Natural killer cell (primary cell): ENCODE measurements at regions not wholly inside any gene's neighbourhood (a gene's known extent, or its start where the extent isn't known, plus 50 kb on each side); places are given as distances from the start of the nearest gene placed in this dataset.

Experiments
- ATAC-seq, 3 donors: fragments of 150-1000 bp in 2 of 3; fragments of 200-7000 bp in 1 of 3; cut with Tn5 transposase; 1 replicate in 1 of 3; 2 replicates in 2 of 3; pipeline ENCODE4 v1.10.0; 2021; ENCODE audit warnings: mild to moderate bottlenecking in 2 of 3, moderate library complexity in 2 of 3
- DNase-seq, 2 donors: peaks; one replicate each; pipeline versions ENCODE4 v3.0.0 to v3.0.0-alpha.2; 2013 to 2021; ENCODE audit warnings: mixed read lengths in 1 of 2
- H3K27ac ChIP-seq: one replicate; pipeline ENCODE4 v1.5.1; 2013; ENCODE audit warnings: mild to moderate bottlenecking, low read length
- H3K27me3 ChIP-seq: one replicate; pipeline ENCODE4 v1.6.1; 2013; ENCODE audit warnings: low read length; ENCODE audit not compliant: control insufficient read depth, insufficient read depth
- H3K36me3 ChIP-seq: one replicate; pipeline ENCODE4 v1.6.1; 2013; ENCODE audit warnings: low read length; ENCODE audit not compliant: control insufficient read depth, insufficient read depth
- H3K4me1 ChIP-seq: one replicate; pipeline ENCODE4 v1.6.1; 2013; ENCODE audit warnings: low read length; ENCODE audit not compliant: control insufficient read depth, insufficient read depth
- H3K4me3 ChIP-seq: one replicate; pipeline ENCODE4 v1.5.1; 2013; ENCODE audit warnings: low read length
- H3K9me3 ChIP-seq: one replicate; pipeline ENCODE4 v1.6.1; 2013; ENCODE audit warnings: low read length; ENCODE audit not compliant: control insufficient read depth, insufficient read depth
- H3K27ac Mint-ChIP-seq, 2 donors: one replicate each; pipeline ENCODE4 v1.8.0; 2022; ENCODE audit warnings: mild to moderate bottlenecking in 2 of 2, mixed read lengths in 2 of 2, moderate library complexity in 1 of 2
- H3K27me3 Mint-ChIP-seq, 2 donors: one replicate each; pipeline ENCODE4 v1.8.0; 2022; ENCODE audit warnings: low read depth in 2 of 2, mixed read lengths in 2 of 2
- H3K36me3 Mint-ChIP-seq: one replicate; pipeline ENCODE4 v1.8.0; 2022; ENCODE audit warnings: mixed read lengths
- H3K4me1 Mint-ChIP-seq, 2 donors: one replicate each; pipeline ENCODE4 v1.8.0; 2022; ENCODE audit warnings: mixed read lengths in 2 of 2
- H3K4me3 Mint-ChIP-seq: one replicate; pipeline ENCODE4 v1.8.0; 2022; ENCODE audit warnings: mild to moderate bottlenecking, moderate library complexity, mixed read lengths
- H3K9me3 Mint-ChIP-seq, 2 donors: one replicate each; pipeline ENCODE4 v1.8.0; 2022; ENCODE audit warnings: mixed read lengths in 2 of 2
- WGBS: methylation state at CpG from one replicate; pipeline ENCODE4 v1.1.7; 2013; ENCODE audit warnings: missing lambda C conversion rate; ENCODE audit not compliant: insufficient coverage; 5-methylcytosine and 5-hydroxymethylcytosine counted together
- intact Hi-C: fragments of 100-400 bp; cut with micrococcal nuclease; formaldehyde crosslinking; loops from one replicate; pipeline ENCODE4 v1.14.2; 2022
- TF ChIP-seq, protein P1 (sequence below): fragments of 200-600 bp; IDR thresholded peaks from one replicate; pipeline ENCODE4 v1.8.0; 2022; ENCODE audit warnings: antibody characterized with exemption

DNA sequence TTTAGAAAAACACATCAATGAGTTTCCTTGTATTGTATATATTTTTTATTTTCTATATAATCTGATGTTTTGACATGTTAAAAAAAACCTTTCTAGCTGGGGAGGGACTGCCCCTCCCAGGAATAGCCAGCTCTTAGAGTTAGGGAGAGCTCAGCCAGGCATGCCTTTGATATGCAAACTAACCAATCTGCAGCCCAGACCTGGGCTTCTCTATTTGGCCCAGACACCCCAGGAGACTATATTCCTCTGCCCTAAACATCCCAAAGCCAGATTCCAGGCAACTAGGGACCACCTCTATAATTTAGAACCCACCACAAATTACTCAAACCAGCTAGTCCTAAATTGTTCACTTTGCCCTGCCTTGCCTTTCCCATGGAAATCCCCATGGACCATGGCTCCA, 390.9 kb upstream of the ADAMTS9 start:
- no peak overlapping the region for H3K27ac Mint-ChIP-seq
- no peaks in the 10 kb centered on the region for H3K27me3 Mint-ChIP-seq
- H3K4me3 ChIP-seq, result no peak overlapping the region
- H3K9me3 ChIP-seq, result peaks cover 3% of the 10 kb centered on the region
- no peak overlapping the region for H3K4me3 Mint-ChIP-seq
- H3K27ac ChIP-seq, result no peak overlapping the region
- no peaks in the 10 kb centered on the region for H3K4me1 ChIP-seq
- no peaks in the 10 kb centered on the region for H3K36me3 ChIP-seq
- peaks cover 8 to 11% of the 10 kb centered on the region in 2 donors for H3K9me3 Mint-ChIP-seq
- intact Hi-C loops, result no loop called here
- no peaks in the 10 kb centered on the region for H3K27me3 ChIP-seq
- H3K4me1 Mint-ChIP-seq, result no peaks in the 10 kb centered on the region
- H3K36me3 Mint-ChIP-seq, result no peaks in the 10 kb centered on the region
- TF ChIP-seq, protein P1, sequence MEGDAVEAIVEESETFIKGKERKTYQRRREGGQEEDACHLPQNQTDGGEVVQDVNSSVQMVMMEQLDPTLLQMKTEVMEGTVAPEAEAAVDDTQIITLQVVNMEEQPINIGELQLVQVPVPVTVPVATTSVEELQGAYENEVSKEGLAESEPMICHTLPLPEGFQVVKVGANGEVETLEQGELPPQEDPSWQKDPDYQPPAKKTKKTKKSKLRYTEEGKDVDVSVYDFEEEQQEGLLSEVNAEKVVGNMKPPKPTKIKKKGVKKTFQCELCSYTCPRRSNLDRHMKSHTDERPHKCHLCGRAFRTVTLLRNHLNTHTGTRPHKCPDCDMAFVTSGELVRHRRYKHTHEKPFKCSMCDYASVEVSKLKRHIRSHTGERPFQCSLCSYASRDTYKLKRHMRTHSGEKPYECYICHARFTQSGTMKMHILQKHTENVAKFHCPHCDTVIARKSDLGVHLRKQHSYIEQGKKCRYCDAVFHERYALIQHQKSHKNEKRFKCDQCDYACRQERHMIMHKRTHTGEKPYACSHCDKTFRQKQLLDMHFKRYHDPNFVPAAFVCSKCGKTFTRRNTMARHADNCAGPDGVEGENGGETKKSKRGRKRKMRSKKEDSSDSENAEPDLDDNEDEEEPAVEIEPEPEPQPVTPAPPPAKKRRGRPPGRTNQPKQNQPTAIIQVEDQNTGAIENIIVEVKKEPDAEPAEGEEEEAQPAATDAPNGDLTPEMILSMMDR, result no peak
- DNase-seq, result no peak
- ATAC-seq, result no peak

DNA sequence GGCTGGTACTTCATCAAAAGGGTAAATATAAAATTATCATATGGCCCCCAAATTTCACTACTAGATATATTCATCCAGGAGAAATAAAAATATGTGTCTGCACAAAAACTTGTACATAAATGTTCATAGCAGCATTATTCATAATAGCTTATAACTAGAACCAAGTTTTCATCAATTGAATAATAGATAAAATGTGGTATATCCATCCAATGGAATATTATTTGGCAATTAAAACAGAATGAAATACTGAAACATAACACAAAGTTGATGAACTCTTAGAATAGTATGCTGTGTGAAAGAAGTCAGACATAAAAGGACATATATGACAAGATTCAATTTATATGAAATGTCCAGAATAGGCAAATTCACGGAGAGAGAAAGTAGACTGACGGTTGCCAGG, 389.3 kb upstream of the ADAMTS9 start:
- Histone ChIP-seq H3K4me3 (no peak overlapping the region), H3K36me3 (no peaks in the 10 kb centered on the region), H3K4me1 (no peaks in the 10 kb centered on the region), H3K27ac (no peak overlapping the region), H3K9me3 (peaks cover 3% of the 10 kb centered on the region), H3K27me3 (no peaks in the 10 kb centered on the region)
- Mint-ChIP-seq H3K36me3 (no peaks in the 10 kb centered on the region), H3K4me3 (no peak overlapping the region), H3K9me3 (peaks cover 7 to 11% of the 10 kb centered on the region in 2 donors), H3K4me1 (no peaks in the 10 kb centered on the region), H3K27me3 (no peaks in the 10 kb centered on the region), H3K27ac (no peak overlapping the region)
- no peak for ATAC-seq
- TF ChIP-seq, protein P1, result no peak
- intact Hi-C loops, result no loop called here
- DNase-seq, result no peak
- 93% methylated on average over 2 of the region's 2 CpGs for WGBS

DNA sequence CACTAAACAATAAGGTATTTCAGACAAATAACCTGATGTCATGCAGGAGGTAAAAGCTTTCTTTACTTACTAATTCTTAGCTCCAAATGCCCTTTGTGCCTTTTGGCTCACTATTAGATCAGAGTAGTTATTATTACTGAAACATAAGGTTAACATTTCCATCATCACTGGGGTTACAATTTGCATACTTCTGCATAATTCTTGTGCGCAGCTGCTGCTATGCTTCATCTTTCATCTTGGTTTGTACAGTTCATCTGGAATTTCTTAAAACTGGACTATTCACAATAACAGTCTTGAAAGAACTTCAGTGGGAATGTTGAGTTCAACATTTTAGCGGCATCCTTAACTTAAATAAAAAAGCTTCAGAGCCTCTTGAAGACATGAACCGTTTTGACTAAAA, 383.2 kb upstream of the ADAMTS9 start:
- H3K27me3 Mint-ChIP-seq, result no peaks in the 10 kb centered on the region
- ATAC-seq (no peak), DNase-seq (no peak)
- peaks cover 3% of the 10 kb centered on the region for H3K9me3 ChIP-seq
- H3K9me3 Mint-ChIP-seq, result peaks cover 9 to 11% of the 10 kb centered on the region in 2 donors
- H3K27ac Mint-ChIP-seq, result no peak overlapping the region
- H3K4me3 ChIP-seq, result no peak overlapping the region
- H3K36me3 ChIP-seq, result no peaks in the 10 kb centered on the region
- no peaks in the 10 kb centered on the region for H3K36me3 Mint-ChIP-seq
- 91% methylated on average over 3 of the region's 3 CpGs for WGBS
- H3K27me3 ChIP-seq, result no peaks in the 10 kb centered on the region
- H3K4me1 Mint-ChIP-seq, result no peaks in the 10 kb centered on the region
- no peaks in the 10 kb centered on the region for H3K4me1 ChIP-seq
- TF ChIP-seq, protein P1, result no peak
- intact Hi-C loops, result no loop called here
- H3K27ac ChIP-seq, result no peak overlapping the region
- H3K4me3 Mint-ChIP-seq, result no peak overlapping the region

DNA sequence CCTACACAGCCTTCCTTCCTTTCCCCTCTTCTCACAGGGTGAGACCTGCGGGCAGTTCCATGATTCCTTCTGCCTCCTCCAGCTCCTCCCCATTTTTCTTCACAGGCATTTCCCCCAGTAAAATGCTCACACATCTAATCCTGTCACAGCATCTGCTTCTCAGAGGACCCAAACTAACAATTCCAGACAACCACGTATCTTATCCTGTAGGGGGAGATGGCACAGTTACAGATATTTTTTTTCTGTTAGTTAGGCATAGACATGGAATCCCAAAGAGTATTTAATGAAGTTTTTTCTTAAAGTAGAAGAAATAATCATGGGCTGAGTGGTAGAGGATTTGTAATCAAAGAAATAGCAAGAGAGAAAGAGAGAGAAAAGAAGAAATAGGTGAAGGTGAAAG, 373.1 kb upstream of the ADAMTS9 start:
- ATAC-seq (no peak), DNase-seq (no peak)
- Histone ChIP-seq H3K4me3 (no peak overlapping the region), H3K36me3 (no peaks in the 10 kb centered on the region), H3K4me1 (no peaks in the 10 kb centered on the region), H3K27ac (no peak overlapping the region), H3K9me3 (no peaks in the 10 kb centered on the region), H3K27me3 (no peaks in the 10 kb centered on the region)
- Mint-ChIP-seq H3K4me3 (no peak overlapping the region), H3K4me1 (no peaks in the 10 kb centered on the region), H3K27me3 (no peaks in the 10 kb centered on the region), H3K36me3 (no peaks in the 10 kb centered on the region), H3K9me3 (peaks cover 14 to 16% of the 10 kb centered on the region in 2 donors), H3K27ac (no peak overlapping the region)
- WGBS, result 90% methylated on average over 1 of the region's 2 CpGs
- intact Hi-C loops, result no loop called here
- TF ChIP-seq, protein P1, result no peak
